Transverse colon (tissue), 4 donors: ENCODE measurements at regions not wholly inside any gene's neighbourhood (a gene's known extent, or its start where the extent isn't known, plus 50 kb on each side); places are given as distances from the start of the nearest gene placed in this dataset.

Experiments used
- CTCF ChIP-seq, 5 experiments: fragments of 200-600 bp in 3 of 5; fragments of 450-650 bp in 2 of 5; sonication (generic) in 3 of 5; IDR thresholded peaks; 1 replicate in 2 of 5; 2 replicates in 3 of 5; pipeline ENCODE4 v1.5.1; 2016 to 2017; ENCODE audit warnings: antibody characterized with exemption in 5 of 5, inconsistent platforms in 3 of 5, mild to moderate bottlenecking in 2 of 5, moderate library complexity in 1 of 5
- POLR2A ChIP-seq: fragments of 450-650 bp; IDR thresholded peaks from one replicate; pipeline ENCODE4 v1.6.1; 2016; ENCODE audit warnings: antibody characterized with exemption, mild to moderate bottlenecking, moderate library complexity
- POLR2AphosphoS5 ChIP-seq, 3 donors: sonication (generic); formaldehyde crosslinking; IDR thresholded peaks; one replicate each; pipeline ENCODE4 v1.6.1; 2016; ENCODE audit warnings: antibody characterized with exemption in 3 of 3

GRCh38 chr4:29009908-29010307, 1710.3 kb upstream of the PCDH7 start:
- TF ChIP-seq POLR2A (no peak), CTCF (IDR thresholded peaks at IDR 0.05) (no peak), POLR2AphosphoS5 (IDR thresholded peaks at IDR 0.05) (no peak)
